Common myeloid progenitor, CD34-positive (primary cell): ENCODE measurements at regions not wholly inside any gene's neighbourhood (a gene's known extent, or its start where the extent isn't known, plus 50 kb on each side); places are given as distances from the start of the nearest gene placed in this dataset.
"Not testable (repeated sequence)": the region's sequence is repeated elsewhere in the genome, so short reads cannot be mapped to it uniquely, and the experiment has no call there.

Source experiments
- CTCF ChIA-PET: fragments of 350-600 bp; sonication (Branson Sonifier 250); formaldehyde crosslinking; loops from one replicate; lab custom pipeline; 2021; ENCODE audit warnings: antibody characterized with exemption; lab: Charles Lee
- POLR2A ChIA-PET: fragments of 350-600 bp; sonication (Branson Sonifier 250); formaldehyde crosslinking; loops from one replicate; lab custom pipeline; 2021; ENCODE audit warnings: antibody characterized with exemption; lab: Charles Lee
- DNase-seq, 3 donors: peaks; one replicate each; pipeline versions ENCODE4 v3.0.0 to v3.0.0-alpha.2; 2013
- H3K27ac ChIP-seq, 2 experiments: 1 replicate in 1 of 2; 2 replicates in 1 of 2; pipeline ENCODE4 v1.7.0; 2013; ENCODE audit warnings: inconsistent platforms in 2 of 2, low read length in 2 of 2, mild to moderate bottlenecking in 2 of 2, low read depth in 1 of 2, moderate library complexity in 1 of 2; ENCODE audit not compliant: severe bottlenecking in 2 of 2, insufficient read depth in 1 of 2, poor library complexity in 1 of 2
- H3K27me3 ChIP-seq, 5 experiments: replicated peaks in 2 of 5; 1 replicate in 3 of 5; 2 replicates in 2 of 5; pipeline versions ENCODE4 v1.6.1 to v1.7.0; 2013; ENCODE audit warnings: low read length in 4 of 5, mild to moderate bottlenecking in 2 of 5, moderate library complexity in 2 of 5, inconsistent platforms in 1 of 5; ENCODE audit not compliant: insufficient read depth in 5 of 5, control insufficient read depth in 4 of 5
- H3K36me3 ChIP-seq, 4 experiments: 1 replicate in 2 of 4; 2 replicates in 2 of 4; pipeline versions ENCODE4 v1.6.1 to v1.7.0; 2013; ENCODE audit warnings: low read length in 3 of 4, control low read depth in 1 of 4, mild to moderate bottlenecking in 1 of 4; ENCODE audit not compliant: control insufficient read depth in 4 of 4, insufficient read depth in 4 of 4
- H3K4me1 ChIP-seq, 4 experiments: 1 replicate in 3 of 4; 2 replicates in 1 of 4; pipeline versions ENCODE4 v1.6.1 to v1.7.1; 2013; ENCODE audit warnings: low read length in 3 of 4, mild to moderate bottlenecking in 3 of 4, control low read depth in 1 of 4, inconsistent platforms in 1 of 4, moderate library complexity in 1 of 4; ENCODE audit not compliant: control insufficient read depth in 4 of 4, insufficient read depth in 4 of 4; ENCODE audit errors: control extremely low read depth in 1 of 4
- H3K4me3 ChIP-seq, 7 experiments: 1 replicate in 4 of 7; 2 replicates in 3 of 7; pipeline versions ENCODE4 v1.5.1 to v1.7.0; 2013; ENCODE audit warnings: mild to moderate bottlenecking in 7 of 7, low read length in 6 of 7, moderate library complexity in 6 of 7, inconsistent platforms in 2 of 7, low read depth in 2 of 7, control low read depth in 1 of 7; ENCODE audit not compliant: insufficient read depth in 4 of 7, control insufficient read depth in 1 of 7; ENCODE audit errors: extremely low read depth in 1 of 7
- H3K9me3 ChIP-seq, 5 experiments: 1 replicate in 4 of 5; 2 replicates in 1 of 5; pipeline versions ENCODE4 v1.6.1 to v1.7.1; 2013; ENCODE audit warnings: low read length in 4 of 5, mild to moderate bottlenecking in 2 of 5, inconsistent platforms in 1 of 5, low read depth in 1 of 5, moderate library complexity in 1 of 5; ENCODE audit not compliant: control insufficient read depth in 4 of 5, insufficient read depth in 2 of 5; ENCODE audit errors: control extremely low read depth in 1 of 5
- WGBS: methylation state at CpG from one replicate; pipeline ENCODE4 v1.1.5; 2013; ENCODE audit not compliant: insufficient coverage; 5-methylcytosine and 5-hydroxymethylcytosine counted together

- WGBS, result no CpG with 5 or more reads among the region's 1 CpG
- DNase-seq, result no peak
Measured at GRCh38 chr4:114332119-114332518, 266.5 kb upstream of the UGT8 start.

GRCh38 chr4:114334363-114334762 is 264.2 kb upstream of the UGT8 start:
- H3K9me3 ChIP-seq, DNase-seq, H3K27ac ChIP-seq, POLR2A ChIA-PET, H3K4me3 ChIP-seq, CTCF ChIA-PET, H3K4me1 ChIP-seq, H3K27me3 ChIP-seq, H3K36me3 ChIP-seq: not testable (repeated sequence)

More at GRCh38 chr4:114332119-114332518, 266.5 kb upstream of the UGT8 start:
- Histone ChIP-seq H3K4me1 (no peaks in the 10 kb centered on the region), H3K36me3 (no peaks in the 10 kb centered on the region), H3K4me3 (no peak overlapping the region), H3K9me3 (no peaks in the 10 kb centered on the region), H3K27ac (no peak overlapping the region), H3K27me3 (no peaks in the 10 kb centered on the region)
- CTCF ChIA-PET, result no interaction called here
- POLR2A ChIA-PET, result no interaction called here

- H3K36me3 ChIP-seq, result no peaks in the 10 kb centered on the region
- CTCF ChIA-PET, result no interaction called here
- H3K4me3 ChIP-seq, result no peak overlapping the region
- POLR2A ChIA-PET, result no interaction called here
- H3K4me1 ChIP-seq, result no peaks in the 10 kb centered on the region
- no peaks in the 10 kb centered on the region for H3K9me3 ChIP-seq
- 0% methylated on average over 1 of the region's 2 CpGs for WGBS
- no peak overlapping the region for H3K27ac ChIP-seq
- no peaks in the 10 kb centered on the region for H3K27me3 ChIP-seq
- DNase-seq, result peak in 2 of 3 donors; percentile 13 to 32
Measured at GRCh38 chr4:114334884-114335330, 263.7 kb upstream of the UGT8 start.

GRCh38 chr4:114335339-114335738 is 263.3 kb upstream of the UGT8 start:
- Histone ChIP-seq H3K9me3 (no peaks in the 10 kb centered on the region), H3K27ac (no peak overlapping the region), H3K4me1 (no peaks in the 10 kb centered on the region), H3K36me3 (no peaks in the 10 kb centered on the region), H3K4me3 (no peak overlapping the region), H3K27me3 (no peaks in the 10 kb centered on the region)
- no peak for DNase-seq
- CTCF ChIA-PET, result no interaction called here
- POLR2A ChIA-PET, result no interaction called here

- no peaks in the 10 kb centered on the region for H3K36me3 ChIP-seq
- no peak overlapping the region for H3K27ac ChIP-seq
- DNase-seq, result no peak
- H3K9me3 ChIP-seq, result no peaks in the 10 kb centered on the region
- ChIA-PET POLR2A (no interaction called here), CTCF (no interaction called here)
- no peaks in the 10 kb centered on the region for H3K27me3 ChIP-seq
- H3K4me1 ChIP-seq, result no peaks in the 10 kb centered on the region
- H3K4me3 ChIP-seq, result no peak overlapping the region
Measured at GRCh38 chr4:114343015-114343414, 255.6 kb upstream of the UGT8 start.

GRCh38 chr4:114349543-114350175 is 248.9 kb upstream of the UGT8 start:
- ChIA-PET POLR2A (no interaction called here), CTCF (no interaction called here)
- Histone ChIP-seq H3K27me3 (no peaks in the 10 kb centered on the region), H3K9me3 (no peaks in the 10 kb centered on the region), H3K4me3 (no peak overlapping the region), H3K27ac (no peak overlapping the region), H3K4me1 (no peaks in the 10 kb centered on the region), H3K36me3 (no peaks in the 10 kb centered on the region)
- DNase-seq, result no peak
- WGBS, result no CpG with 5 or more reads among the region's 2 CpGs

GRCh38 chr4:114358901-114359300 is 239.7 kb upstream of the UGT8 start:
- Histone ChIP-seq H3K27me3 (no peaks in the 10 kb centered on the region), H3K36me3 (no peaks in the 10 kb centered on the region), H3K4me3 (no peak overlapping the region), H3K9me3 (no peaks in the 10 kb centered on the region), H3K27ac (no peak overlapping the region), H3K4me1 (no peaks in the 10 kb centered on the region)
- DNase-seq, result no peak
- ChIA-PET POLR2A (no interaction called here), CTCF (no interaction called here)
